Stromal cell of bone marrow (primary cell): ENCODE measurements at regions not wholly inside any gene's neighbourhood (a gene's known extent, or its start where the extent isn't known, plus 50 kb on each side); places are given as distances from the start of the nearest gene placed in this dataset.
A peak's percentile ranks its signal among the peaks of the same experiment; 100 is the strongest.
"Not testable (repeated sequence)": the region's sequence is repeated elsewhere in the genome, so short reads cannot be mapped to it uniquely, and the experiment has no call there.

Experiments used
- DNase-seq: peaks from one replicate; pipeline ENCODE4 v3.0.0-alpha.2; 2012; ENCODE audit warnings: low read depth

GRCh38 chr5:142221091-142221860 lies 103.5 kb downstream of the SPRY4 start:
- no peak for DNase-seq

- no peak for DNase-seq
Observed at GRCh38 chr5:142219146-142219545, 105.7 kb downstream of the SPRY4 start.

- no peak for DNase-seq
Observed at GRCh38 chr5:142216931-142217330, 107.9 kb downstream of the SPRY4 start.

GRCh38 chr5:142215915-142216681 lies 107.5 kb downstream of the NDFIP1 start:
- peak; percentile 97 for DNase-seq

GRCh38 chr5:142213077-142213476 lies 104.5 kb downstream of the NDFIP1 start:
- no peak for DNase-seq

- DNase-seq = no peak
Observed at GRCh38 chr5:142211918-142212317, 103.3 kb downstream of the NDFIP1 start.

GRCh38 chr5:142210864-142211412 lies 102.4 kb downstream of the NDFIP1 start:
- no peak for DNase-seq

- DNase-seq = no peak
Observed at GRCh38 chr5:142210011-142210410, 101.4 kb downstream of the NDFIP1 start.

GRCh38 chr5:142208777-142209312 lies 100.3 kb downstream of the NDFIP1 start:
- DNase-seq = no peak

GRCh38 chr5:142208244-142208643 lies 99.7 kb downstream of the NDFIP1 start:
- DNase-seq = not testable (repeated sequence)

GRCh38 chr5:142206801-142207200 lies 98.2 kb downstream of the NDFIP1 start:
- DNase-seq = no peak

- no peak for DNase-seq
Observed at GRCh38 chr5:142204219-142204618, 95.6 kb downstream of the NDFIP1 start.
